ENCODE measurements at regions not wholly inside any gene's neighbourhood (a gene's known extent, or its start where the extent isn't known, plus 50 kb on each side); places are given as distances from the start of the nearest gene placed in this dataset.

DNA sequence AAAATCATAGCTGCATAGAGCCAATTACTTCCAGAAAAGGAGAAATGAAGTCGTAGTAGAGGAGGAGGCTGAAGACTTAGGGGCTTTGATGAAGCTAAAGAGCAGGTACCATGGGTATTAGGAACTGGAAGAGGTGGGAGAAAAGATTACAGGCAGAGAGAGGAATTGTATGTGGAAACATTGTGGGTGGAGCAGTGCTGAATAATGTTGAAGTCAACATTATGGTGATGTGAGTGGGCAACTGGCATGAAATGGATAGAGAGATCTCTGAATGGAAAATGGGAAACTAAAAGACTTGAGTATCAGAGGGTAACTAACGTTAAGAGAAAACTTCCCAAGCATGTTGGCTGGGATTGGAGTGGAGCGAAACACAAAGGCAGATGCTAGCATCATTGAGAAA lies 92.5 kb downstream of the AREG start:
- no peak overlapping the region for H3K4me3 ChIP-seq (ENCODE audit: low read depth, low read length)
- TF ChIP-seq CTCF (IDR thresholded peaks at IDR 0.05; ENCODE audit: low read depth, low read length), result no peak

DNA sequence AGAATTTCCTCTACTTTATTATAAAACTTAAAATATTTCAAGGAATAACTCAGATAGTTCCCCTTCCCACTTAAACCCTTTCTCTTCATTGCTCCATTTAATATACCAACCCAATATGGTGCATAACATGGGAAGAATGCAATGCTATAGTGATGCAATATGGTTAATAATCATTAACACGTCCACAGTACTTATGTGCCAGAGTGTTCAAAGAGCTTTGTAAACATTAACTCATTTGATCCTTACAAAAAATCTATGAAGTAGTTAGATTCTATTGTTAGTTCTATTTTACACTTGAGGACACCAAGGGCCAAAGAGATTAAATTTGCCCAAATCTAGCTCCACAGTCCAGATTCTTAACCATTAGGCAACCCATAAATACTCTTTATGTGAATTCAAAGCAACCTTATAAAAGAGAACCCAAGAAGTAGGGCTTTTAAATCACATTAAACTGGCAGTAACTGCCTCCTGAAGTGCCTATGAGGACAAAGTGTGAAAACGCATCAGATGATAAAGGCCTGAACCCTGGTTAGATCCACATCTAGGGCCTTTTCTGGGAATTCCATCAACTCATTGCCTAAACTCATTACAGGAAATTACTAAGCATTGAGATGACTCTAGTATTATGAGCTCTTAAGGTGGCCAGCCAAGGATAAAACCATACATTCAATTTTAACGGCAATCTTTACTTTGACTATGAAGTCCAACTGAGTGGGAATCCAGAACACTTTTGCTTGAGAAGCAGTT lies 94.3 kb downstream of the AREG start:
- TF ChIP-seq CTCF (IDR thresholded peaks at IDR 0.05; ENCODE audit: low read depth, low read length), result no peak
- no peak overlapping the region for H3K4me3 ChIP-seq (ENCODE audit: low read depth, low read length)

DNA sequence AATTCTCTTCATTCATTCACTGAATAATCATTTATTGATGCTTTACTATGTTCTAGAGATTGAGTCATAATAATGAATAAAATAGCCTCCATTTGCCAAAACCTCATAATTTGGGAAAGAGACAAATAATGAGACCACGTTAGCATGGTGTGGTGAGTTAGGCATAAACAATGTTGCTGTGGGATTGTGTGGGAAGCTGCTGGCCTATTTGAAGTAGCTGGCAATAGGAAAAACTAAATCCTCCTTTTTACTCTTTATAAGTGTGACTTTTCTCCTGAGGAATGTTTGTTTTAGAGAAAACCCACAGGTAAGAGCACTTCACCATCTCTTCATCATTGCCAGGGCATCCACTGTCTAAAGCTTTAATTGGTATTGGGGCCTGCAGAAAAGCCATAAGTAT lies 95.3 kb downstream of the AREG start:
- no peak for TF ChIP-seq CTCF (IDR thresholded peaks at IDR 0.05; ENCODE audit: low read depth, low read length)
- H3K4me3 ChIP-seq (ENCODE audit: low read depth, low read length), result no peak overlapping the region

- no peak overlapping the region for H3K4me3 ChIP-seq (ENCODE audit: low read depth, low read length)
- no peak for TF ChIP-seq CTCF (IDR thresholded peaks at IDR 0.05; ENCODE audit: low read depth, low read length)
Measured at GRCh38 chr4:74541667-74542066, 96.7 kb downstream of the AREG start.

DNA sequence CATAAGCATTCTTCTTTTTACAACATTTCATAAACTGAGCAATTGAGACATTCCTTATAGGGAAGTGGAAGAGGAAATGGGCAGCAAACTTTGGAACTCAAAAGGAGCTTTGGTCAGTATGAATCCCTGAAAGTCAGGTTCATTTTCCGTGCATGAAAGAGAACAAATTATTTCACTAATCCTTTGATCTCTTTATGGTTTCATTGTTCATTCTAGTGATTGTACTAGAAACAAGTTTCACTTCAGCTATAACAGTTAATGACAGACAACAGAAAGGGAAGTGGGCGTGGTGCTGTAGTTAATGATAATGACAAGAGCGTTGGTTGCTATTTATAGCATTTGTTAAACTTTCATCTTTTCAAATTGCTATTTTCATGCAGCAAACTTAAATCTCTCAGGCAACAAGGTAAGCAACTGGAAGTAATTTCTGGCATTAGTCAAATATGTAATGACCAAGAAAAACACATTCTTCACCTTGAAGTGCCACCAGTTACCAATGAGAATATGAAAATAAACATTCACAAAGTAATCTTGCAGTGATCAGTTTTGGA lies 98.4 kb downstream of the AREG start:
- no peak overlapping the region for H3K4me3 ChIP-seq (ENCODE audit: low read depth, low read length)
- no peak for TF ChIP-seq CTCF (IDR thresholded peaks at IDR 0.05; ENCODE audit: low read depth, low read length)

- H3K4me3 ChIP-seq (ENCODE audit: low read depth, low read length), result peak overlapping the region; percentile 22; the same call in 1 of the 2 replicates
- no peak for TF ChIP-seq CTCF (IDR thresholded peaks at IDR 0.05; ENCODE audit: low read depth, low read length)
Measured at GRCh38 chr4:74543983-74544382, 99.0 kb downstream of the AREG start.

GRCh38 chr4:74544655-74545361 lies 99.9 kb downstream of the AREG start:
- no peak overlapping the region for H3K4me3 ChIP-seq (ENCODE audit: low read depth, low read length)
- TF ChIP-seq CTCF (IDR thresholded peaks at IDR 0.05; ENCODE audit: low read depth, low read length), result no peak
